Umbilical cord (tissue), 1 donor: ENCODE measurements at regions not wholly inside any gene's neighbourhood (a gene's known extent, or its start where the extent isn't known, plus 50 kb on each side); places are given as distances from the start of the nearest gene placed in this dataset.
"Not testable (repeated sequence)": the region's sequence is repeated elsewhere in the genome, so short reads cannot be mapped to it uniquely, and the experiment has no call there.

Source experiments
- DNase-seq: peaks from one replicate; pipeline ENCODE4 v3.0.0-alpha.2; 2015; ENCODE audit warnings: low spot score

DNA sequence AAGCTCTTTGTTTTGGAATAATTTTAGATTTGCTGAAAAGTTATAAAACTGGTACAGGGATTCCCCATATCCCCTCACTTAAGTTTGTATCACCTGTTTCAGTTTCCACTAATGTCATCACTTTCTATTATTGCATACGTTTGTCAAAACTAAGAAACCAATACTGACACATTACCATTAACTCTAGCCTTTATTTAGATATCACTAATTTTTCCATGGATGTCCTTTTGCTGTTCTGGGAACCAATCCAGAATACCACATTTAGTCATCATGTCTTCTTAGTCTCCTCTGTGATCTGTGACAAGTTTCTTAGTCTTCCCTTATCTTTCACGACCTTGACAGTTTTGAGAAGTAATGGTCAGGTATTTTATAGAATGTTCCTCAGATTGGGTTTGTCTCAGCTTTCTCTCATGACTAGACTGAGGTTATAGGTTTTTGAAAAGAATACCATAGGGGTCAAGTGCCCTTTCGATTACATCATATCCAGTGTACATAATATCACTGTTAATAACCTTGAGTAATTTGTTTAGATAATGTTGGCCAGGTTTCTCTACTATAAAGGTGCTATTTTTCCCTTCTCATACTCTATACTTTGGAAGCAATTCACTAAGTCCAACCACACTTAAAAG, 51.9 kb upstream of the NMUR2 start:
- DNase-seq, result no peak

DNA sequence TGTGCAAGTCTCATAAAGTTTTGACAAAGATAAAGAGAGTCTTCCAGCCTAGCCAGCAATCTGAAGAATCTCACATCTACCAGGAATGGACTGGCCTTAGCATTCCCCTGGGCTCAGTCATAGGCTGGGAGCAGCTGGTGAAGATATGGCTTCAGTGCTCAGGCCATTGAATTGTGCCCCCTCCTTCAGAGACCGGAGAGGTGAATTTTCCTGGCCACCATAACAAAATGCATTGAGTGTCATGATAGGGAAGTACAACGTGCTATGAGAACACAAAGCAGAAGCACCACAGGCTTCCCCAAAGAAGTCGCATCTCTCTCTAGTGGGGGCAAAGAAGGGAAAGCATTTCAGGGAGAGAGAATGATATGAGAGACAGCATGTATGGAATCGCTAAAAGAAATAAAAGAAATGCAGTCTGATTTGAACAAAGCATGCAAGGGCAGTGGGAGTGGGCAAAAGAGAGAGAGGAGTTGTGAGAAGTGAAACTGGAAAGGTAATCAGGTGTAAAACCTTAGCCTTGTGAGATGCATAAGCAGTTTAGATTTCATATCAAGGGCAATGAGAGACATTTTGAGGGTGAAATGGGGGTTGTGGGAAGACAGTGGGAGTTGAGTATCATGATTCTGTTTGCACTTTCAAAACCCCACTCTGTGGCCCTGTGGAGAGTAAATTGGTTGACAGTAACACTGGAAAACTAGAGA, 57.1 kb upstream of the NMUR2 start:
- no peak for DNase-seq

DNA sequence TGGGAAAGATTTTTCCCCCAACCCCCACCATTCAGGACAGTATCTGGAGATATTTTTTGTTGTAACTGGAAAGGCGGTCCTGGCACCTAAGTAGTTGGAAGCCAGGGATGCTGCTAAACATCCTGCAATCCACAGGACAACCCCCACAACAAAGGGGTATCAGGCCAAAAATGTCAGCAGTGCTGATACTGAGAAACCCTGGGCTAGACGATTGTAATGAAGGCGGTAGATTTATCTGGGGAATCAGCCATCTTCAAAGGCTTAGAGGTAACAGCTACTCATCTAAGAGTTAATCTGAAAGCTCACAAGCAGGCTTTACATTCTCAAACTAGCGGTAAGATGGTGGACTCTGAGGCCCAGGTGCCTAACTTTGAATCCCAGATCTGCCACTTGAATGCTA, 59.0 kb upstream of the NMUR2 start:
- DNase-seq, result no peak

DNA sequence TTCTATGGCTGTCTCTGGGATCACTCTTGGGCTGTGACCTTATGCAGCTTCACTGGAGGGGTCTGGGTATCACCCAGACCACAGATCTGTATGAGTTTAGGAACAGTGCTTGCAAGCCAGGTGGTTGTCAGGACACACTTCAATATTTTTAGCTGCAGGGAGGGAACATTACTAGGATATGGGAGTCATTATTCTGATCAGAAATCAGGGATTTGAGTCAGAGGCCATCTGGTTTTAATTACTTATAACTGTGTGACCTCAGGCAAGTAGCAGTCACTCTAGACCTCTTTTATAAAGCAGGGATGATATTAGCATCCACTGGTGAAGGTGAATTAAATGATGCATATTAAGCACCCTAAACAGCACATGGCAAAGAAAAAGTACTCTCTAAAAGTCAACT, 60.1 kb upstream of the NMUR2 start:
- DNase-seq, result no peak

DNA sequence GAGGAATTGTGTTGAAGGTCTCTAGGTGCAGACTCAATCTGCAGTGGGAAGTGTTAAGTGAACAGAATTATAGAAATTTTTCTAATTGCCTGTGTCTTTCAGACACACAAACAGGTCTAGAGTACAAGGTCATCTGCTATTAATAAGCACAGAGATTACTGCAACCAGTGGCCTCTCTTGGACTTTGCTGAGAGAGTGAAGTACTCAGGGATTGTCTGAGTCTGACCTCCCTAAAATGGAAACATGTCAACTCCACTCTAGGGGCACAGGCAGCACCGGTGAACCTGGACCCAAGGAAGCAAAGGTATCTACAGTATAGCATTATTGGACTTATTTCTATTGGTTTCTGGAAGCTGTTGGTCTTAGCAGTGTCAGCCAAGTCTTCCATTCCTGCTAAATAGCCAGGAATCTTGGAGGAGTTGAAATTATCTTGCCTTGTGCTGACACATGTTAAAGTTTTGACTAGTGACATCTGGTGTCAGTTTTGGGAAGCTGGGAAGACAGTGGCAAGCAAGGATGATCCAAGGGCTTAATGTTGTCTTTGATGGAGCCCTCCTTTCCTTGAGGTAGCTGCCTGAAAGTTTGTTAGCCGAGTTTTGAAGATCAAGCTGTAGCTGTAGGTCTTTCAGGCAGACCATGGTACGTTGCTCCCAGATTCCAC, 61.1 kb upstream of the NMUR2 start:
- DNase-seq, result no peak

DNA sequence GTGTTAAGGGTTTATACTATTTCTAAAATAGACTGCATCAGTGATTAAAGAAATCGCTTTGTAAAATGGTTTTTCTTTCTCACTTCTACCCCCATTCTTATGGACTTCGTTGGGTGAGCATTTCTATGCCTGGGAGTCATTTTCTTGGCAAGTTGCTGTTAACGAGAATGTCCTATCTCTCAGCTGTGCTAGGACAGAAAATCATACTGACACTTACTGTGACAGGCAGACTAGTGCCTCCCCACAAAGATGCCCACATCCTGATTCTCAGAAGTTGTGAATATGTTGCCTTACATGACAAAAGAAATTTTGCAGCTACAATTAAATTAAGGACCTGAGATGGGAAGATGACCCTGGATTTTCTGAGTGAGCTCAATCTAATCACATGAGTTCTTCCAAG, 65.1 kb upstream of the NMUR2 start:
- DNase-seq, result no peak

DNA sequence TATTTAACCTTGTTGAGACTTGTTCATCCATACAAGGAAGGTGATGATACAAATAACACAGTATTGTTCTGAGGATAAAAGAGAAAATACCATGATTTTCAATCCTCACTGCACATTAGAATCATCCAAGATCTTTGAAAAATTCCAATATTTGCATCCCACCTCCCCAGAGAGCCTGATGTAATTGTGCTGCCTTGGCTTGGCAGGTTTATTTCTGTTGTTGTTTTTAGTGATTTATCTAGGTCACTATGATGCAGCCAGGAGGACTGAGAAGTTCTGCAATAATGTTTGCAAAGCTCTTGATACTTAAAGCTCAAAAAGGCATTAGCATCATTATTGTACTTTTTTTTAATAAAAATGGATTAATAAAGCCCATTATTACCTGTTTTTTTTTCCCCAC, 67.0 kb upstream of the NMUR2 start:
- no peak for DNase-seq

DNA sequence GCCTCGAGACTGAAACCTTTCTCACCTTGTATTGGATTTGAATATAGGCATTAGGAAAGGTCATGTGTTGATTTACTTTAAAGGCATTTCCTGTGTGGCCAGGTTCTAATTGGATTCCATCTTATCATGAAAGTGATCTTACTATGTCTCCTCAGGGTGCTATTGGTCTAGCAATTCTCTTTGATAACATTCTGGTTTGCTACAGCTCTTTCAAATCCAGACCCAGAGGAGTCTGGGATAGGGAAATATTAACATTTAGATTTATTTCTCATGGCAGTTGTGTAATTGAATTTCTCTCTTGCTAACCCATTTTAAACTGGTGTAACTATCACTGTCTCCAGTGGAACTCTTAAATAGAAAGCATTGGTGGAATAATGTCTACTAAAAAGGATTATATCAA, 69.9 kb upstream of the NMUR2 start:
- no peak for DNase-seq

DNA sequence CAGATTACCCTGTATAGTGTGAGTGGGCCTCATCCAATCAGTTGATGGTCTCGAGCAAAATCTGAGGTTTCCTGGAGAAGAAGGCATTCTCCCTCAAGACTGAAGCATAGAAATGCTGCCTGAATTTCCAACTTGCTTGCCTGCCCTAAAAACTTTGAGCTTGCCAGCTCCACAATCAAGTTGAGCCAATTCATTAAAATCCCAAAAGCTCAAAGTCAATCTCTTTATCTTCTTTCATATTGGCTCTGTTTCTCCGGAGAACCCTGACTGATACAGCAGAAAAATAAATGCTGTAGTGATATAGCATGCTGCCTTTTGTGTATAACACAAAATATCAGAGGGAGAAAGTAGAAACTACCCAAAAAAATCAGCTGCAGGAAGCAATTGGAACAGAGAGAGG, 72.5 kb upstream of the NMUR2 start:
- peak; percentile 78 for DNase-seq

DNA sequence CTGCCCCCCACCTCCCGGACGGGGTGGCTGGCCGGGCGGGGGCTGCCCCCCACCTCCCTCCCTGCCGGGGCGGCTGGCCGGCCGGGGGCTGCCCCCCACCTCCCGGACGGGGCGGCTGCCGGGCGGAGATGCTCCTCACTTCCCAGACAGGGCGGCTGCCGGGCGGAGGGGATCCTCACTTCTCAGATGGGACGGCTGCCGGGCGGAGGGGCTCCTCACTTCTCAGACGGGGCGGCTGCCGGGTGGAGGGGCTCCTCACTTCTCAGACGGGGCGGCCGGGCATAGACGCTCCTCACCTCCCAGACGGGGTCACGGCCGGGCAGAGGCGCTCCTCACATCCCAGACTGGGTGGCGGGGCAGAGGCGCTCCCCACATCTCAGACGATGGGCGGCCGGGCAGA, 74.8 kb upstream of the NMUR2 start:
- DNase-seq, result not testable (repeated sequence)

DNA sequence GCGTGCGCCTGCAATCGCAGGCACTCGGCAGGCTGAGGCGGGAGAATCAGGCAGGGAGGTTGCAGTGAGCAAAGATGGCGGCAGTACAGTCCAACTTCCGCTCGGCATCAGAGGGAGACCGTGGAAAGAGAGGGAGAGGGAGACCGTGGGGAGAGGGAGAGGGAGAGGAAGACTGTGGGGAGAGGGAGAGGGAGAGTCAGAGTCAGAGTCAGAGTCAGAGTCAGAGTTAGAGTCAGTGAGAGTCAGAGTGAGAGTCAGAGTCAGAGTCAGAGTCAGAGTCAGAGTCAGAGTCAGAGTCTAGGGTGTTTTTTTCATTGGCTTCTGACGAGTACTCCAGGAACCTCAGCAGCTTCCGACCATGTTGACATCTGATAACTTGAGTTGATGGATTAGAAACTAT, 75.6 kb upstream of the NMUR2 start:
- DNase-seq, result not testable (repeated sequence)

DNA sequence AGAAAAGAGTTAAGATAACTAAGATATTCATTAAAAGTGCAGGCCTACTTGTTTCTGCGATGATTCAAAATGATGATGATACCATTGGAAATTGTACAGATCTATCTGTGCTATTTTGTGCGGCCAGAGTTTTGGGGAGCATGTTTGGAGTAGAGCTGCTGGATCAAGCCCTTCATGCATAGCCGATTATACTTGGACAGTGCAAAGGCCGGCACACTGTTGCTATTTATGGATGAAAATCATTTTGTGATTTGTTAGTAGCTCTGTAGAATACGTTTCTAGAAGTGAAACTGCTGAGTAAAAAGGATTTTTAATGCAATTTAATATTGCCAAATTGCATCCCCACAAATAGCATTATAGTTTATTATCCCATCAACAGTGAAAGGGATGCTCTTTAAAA, 82.1 kb upstream of the NMUR2 start:
- DNase-seq, result no peak

DNA sequence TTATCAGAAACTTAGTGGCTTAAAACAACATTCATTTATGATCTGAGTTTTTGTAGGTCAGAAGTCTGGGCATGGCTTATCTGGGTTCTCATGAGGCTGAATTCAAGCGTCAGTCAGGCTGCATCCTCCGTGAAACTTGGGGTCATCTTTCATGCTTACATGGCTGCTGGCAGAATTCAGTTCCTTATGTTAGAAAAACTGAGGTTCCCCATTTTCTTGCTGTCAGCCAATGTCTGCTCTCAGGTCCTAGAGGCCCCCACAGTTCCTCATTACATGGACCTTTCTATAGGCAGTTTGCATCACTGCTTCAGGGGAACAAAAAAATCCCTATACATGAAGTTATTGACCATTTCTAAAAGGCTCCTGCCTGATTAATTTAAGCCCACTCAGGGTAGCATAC, 83.8 kb upstream of the NMUR2 start:
- DNase-seq, result no peak

DNA sequence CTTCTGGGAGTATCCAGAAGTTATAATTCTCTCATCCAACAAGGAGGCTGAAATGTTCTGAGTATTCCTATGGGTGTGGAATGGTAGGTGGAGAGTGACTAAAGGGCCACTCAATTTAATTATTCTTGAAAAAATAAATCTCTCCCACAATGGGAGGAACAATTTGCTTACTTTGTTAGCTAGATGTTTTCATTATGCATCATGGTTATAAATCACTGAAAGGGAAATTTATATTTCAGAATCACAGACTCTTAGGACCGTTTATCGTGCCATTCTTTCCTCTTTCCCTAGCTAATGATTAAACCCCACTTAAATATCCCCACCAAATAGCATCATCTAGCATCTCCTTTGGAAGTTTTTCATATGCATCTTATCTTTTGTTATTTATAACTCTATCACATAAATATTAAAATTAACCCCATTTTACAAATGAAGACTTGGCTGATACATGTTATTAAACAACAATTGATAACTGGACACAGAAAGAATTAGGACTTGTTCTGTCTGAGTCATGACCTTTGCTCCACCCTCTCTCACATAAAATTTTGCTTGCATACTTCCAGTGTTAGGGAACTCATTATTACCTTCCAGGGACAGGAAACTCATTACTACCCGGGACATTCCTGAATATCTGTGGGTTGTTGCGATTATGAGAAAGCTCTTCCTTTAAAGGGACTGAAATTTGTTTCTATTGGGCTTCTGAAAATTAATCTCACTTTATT, 94.9 kb upstream of the NMUR2 start:
- no peak for DNase-seq

DNA sequence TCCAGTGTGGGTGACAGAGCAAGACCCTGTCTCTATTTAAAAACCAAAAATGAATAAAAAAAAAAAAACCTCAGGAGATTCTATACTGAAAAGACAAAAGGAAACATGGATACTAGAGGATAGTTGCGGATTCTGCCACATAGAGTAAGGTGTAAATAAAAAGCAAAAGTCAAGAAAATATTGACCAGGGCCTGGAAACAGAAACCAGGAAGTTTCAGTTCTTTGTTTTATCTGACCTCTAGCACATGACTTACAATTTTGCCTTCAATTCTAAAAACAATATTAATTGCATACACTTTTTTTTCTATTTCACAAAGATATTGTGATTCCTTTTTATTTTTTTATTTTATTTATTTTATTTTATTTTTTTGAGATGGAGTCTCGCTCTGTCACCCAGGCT, 96.2 kb upstream of the NMUR2 start:
- DNase-seq, result no peak

DNA sequence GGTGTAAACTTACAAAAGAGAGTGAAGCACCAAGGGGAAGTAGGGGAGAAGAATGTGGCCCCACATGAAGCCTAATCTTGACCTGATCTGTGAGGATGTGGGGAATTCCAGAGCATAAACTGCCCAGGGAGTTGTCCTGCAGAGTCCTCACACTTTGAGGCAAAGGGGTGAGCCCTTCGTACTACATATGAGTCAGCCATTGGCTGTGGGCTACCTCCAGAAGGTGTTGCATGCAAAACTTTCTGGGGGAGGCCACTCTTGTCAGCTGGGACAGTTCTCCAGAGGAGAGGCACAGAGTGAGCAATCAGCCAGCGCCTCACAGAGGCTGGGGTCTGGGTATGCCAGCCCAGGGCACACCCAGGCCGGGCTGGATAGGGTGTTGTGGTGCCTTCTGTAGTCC, 98.1 kb upstream of the NMUR2 start:
- DNase-seq, result no peak

DNA sequence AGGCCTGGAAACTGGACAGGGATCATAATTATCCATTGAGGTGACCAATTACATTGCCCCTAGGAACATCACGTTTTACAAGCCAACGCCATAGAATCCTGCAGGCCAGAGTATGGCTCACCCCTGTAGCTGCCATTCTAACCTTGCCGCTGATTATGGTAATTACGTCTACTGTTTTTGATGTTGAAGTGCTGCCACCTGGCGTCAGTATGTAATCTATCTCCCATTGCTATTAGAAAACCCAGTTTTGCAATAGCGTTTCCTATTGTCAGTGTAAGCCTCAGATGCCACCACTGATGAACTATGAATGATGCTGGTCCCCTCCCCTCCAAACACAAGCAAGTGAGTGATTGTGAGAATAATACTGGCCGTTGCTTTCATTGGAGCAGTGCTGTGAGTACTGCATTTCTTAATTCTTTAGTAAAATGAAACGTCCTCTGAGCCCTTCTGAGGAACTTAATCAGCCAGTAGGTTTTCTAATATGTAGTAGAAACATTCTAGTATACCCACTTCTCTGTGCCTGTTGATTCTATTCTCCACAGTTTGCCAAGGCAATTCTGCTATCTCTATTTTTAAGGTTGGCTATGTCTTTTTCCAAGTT, 100.5 kb upstream of the NMUR2 start:
- DNase-seq, result peak; percentile 69

DNA sequence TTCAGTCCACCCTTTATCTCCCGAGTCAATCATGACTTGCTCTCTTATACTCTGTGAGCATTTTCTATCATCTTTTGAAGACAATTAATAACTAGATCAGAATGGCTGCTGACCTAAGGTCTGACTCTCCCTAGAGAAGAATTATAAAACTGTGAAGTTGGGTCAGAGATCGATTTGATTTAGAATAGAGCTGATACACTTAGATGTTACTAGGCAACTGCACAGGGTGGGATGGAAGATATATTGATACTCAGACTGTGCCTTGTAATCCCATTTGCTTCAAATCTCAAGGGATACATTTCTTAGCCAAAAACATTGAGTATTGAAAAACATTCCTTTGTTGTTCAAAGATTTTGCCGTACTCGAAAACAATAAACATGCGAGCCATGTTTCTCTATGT, 106.0 kb upstream of the NMUR2 start:
- DNase-seq, result no peak

DNA sequence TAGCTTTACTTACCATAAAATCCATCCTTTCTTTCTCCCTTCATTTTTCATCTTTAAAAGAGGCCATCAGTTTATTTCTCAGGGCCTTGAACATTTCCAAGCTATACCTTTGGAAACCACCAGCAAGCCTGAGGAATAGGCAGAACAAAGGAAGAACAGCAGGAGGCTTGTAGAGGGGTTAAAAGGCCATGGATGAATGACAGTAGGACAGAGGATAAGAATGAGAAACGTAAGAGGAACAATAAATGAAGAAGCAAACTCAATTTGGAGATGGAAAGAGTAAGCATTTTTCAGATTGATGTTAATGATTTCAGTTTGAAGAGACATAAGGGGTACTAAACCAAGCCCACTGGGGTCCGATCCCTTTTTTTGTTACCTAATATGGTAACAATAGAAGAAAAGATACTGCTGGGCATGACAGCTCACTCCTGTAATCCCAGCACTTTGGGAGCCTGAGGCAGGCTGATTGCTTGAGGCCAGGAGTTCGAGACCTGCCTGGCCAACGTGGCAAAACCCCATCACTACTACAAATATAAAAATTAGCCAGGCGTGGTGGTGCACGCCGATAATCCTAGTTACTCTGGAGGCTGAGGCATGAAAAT, 106.6 kb upstream of the NMUR2 start:
- DNase-seq, result no peak

DNA sequence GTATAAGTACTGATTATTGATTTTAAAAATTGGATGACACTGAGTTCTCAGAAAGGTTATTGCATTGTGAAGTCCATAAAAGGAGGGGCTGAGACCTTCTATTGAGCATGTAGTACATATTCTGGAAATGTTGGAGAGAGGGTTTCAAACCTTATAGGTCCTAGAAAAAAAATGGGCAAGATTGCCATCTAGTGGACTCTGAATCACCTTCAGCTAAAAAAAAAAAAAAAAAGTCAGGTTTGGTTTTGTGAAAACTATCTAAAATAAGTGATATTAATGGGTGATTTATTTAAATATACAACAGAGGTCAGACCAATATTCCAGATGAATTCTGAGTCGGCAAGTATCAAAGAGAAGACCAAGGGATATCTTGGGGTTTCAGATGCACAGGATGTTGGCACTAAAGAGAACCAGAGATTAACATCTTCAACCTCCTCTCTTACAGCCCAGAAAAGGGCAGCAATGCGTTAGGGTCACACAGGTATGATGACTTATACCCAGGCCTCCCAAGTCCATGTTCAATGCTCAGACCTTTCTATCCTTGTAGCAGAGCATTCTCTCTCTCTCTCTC, 109.8 kb upstream of the NMUR2 start:
- DNase-seq, result peak; percentile 59

DNA sequence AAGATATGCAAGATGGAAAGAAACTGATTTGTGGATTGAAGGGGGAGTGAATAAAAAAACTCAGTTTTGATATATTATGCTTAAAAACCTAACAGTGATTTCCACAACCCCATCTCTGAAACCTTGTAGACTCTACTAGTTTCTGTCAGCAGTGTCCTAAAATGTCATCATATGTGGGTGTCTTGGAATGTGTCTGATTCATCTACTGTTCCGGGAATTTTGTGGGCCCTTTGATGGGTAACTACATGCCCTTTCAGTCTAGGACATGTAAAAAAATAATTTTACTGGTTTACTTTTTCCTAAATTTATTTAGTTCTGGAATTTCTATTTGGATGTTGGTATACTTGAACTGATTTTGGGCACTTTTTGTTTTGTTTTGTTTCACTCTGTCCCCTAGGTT, 118.9 kb upstream of the NMUR2 start:
- DNase-seq, result no peak
